ENCODE measurements at regions not wholly inside any gene's neighbourhood (a gene's known extent, or its start where the extent isn't known, plus 50 kb on each side); places are given as distances from the start of the nearest gene placed in this dataset.

DNA sequence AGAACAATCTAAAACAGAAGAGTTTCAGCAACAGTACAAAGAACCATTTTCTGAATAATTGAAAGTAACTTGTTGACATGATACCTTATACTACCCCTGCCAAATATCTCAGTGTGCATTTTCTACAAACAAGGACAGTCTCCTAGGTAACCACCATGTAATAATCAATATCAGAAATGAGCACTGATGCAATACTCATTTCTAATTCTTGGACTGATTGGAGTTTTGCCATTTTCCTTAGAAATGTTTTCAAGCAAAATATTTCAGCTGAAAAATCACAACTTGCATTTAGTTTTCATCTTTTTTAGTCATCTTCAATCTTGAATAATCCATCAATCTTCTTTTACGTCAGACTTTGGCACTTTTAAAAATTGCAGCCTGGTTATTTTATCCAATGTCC, 420.2 kb downstream of the CDC14C start:
- TF ChIP-seq, protein P1, sequence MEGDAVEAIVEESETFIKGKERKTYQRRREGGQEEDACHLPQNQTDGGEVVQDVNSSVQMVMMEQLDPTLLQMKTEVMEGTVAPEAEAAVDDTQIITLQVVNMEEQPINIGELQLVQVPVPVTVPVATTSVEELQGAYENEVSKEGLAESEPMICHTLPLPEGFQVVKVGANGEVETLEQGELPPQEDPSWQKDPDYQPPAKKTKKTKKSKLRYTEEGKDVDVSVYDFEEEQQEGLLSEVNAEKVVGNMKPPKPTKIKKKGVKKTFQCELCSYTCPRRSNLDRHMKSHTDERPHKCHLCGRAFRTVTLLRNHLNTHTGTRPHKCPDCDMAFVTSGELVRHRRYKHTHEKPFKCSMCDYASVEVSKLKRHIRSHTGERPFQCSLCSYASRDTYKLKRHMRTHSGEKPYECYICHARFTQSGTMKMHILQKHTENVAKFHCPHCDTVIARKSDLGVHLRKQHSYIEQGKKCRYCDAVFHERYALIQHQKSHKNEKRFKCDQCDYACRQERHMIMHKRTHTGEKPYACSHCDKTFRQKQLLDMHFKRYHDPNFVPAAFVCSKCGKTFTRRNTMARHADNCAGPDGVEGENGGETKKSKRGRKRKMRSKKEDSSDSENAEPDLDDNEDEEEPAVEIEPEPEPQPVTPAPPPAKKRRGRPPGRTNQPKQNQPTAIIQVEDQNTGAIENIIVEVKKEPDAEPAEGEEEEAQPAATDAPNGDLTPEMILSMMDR (IDR thresholded peaks at IDR 0.05): no peak
- TF ChIP-seq POLR2A (IDR thresholded peaks at IDR 0.05): no peak

Data from heart left ventricle (tissue), 13 donors.